Inferior parietal cortex (tissue), 1 donor: ENCODE measurements at regions not wholly inside any gene's neighbourhood (a gene's known extent, or its start where the extent isn't known, plus 50 kb on each side); places are given as distances from the start of the nearest gene placed in this dataset.

Source experiments
- DNase-seq: peaks from one replicate; pipeline ENCODE4 v3.0.0-alpha.2; 2016; ENCODE audit errors: extremely low spot score

DNA sequence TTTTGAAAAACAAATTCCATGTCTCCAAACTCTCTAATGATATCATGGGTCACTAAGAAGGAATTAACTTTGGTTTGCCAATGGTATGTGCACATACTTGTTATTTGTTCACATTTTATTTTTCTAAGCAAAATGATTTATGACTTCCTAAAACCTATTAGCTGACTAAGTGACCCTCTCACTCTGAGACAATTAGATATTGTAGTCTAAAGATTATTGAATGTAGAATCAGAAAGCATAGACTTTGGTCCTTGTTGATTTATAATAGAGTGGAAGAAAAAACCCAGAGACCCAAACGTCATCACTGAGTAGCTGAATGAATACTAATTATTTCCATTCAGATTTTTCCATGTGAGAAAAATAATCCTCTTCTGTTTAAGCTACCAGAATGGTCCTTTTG, 243.5 kb upstream of the ANO3 start:
- no peak for DNase-seq

- no peak for DNase-seq
Observed at GRCh38 chr11:26090651-26091050, 241.3 kb upstream of the ANO3 start.

GRCh38 chr11:26093206-26093605, 238.7 kb upstream of the ANO3 start:
- no peak for DNase-seq

GRCh38 chr11:26095340-26095739, 236.6 kb upstream of the ANO3 start:
- no peak for DNase-seq

- no peak for DNase-seq
Observed at GRCh38 chr11:26096451-26096850, 235.5 kb upstream of the ANO3 start.

- DNase-seq = no peak
Observed at GRCh38 chr11:26102325-26102724, 229.6 kb upstream of the ANO3 start.

DNA sequence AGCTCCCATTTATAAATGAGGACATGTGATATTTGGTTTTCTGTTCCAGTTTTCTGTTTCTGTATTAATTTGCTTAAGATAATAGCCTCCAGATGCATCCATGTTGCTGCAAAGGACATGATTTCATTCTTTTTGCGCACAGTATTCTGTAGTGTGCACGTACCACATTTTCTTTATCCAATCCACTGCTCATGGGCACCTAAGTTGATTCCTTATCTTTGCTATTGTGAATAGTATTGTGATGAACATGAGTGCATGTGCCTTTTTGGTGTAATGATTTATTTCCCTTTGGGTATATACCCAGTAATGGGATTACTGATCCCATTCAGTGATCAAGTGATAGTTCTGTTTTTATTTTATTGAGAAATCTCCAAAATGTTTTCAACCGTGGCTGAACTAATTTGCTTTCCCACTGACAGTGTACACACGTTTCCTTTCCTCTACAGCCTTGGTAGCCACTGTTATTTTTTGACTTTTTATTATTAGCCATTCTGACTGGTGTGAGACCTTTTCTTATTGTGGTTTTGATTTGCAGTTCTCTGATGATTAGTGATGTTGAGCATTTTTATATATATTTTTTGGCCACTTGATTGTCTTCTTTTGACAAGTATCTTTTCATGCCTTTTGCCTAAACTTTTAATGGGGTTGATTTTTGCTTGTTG, 226.0 kb upstream of the ANO3 start:
- DNase-seq = no peak

- no peak for DNase-seq
Observed at GRCh38 chr11:26106726-26107125, 225.2 kb upstream of the ANO3 start.

DNA sequence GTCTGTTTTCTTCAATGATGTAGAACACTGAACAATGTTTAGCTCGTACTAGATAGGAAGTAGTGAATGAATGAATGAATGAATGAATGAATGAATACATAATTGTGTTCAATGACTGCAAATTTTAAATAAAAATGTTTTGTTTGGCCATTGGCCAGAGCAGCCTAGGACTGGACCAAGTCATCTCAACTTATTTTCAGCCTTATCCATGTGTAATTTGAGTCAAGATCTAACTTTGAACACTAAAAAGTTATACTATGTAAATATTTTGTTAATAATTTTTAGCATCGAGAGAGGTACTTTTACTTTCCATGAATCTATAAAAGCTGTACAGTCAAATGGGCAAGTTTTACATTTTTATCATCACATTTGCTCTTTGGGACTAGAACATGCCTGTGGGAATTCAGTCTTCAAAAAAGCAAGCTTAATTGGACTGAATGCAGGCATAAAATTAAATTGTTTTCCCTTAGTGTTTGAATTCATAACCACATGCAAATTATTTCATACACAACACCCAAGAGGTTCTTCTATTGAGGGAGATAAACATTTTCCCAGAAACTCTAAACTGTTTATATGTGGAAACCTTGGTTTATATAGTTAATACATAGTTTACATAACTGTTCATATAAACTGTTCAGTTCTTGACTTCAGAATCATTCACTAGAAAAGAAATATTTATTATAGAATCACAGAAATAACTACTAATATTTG, 222.1 kb upstream of the ANO3 start:
- no peak for DNase-seq

GRCh38 chr11:26112264-26112663, 219.7 kb upstream of the ANO3 start:
- no peak for DNase-seq

DNA sequence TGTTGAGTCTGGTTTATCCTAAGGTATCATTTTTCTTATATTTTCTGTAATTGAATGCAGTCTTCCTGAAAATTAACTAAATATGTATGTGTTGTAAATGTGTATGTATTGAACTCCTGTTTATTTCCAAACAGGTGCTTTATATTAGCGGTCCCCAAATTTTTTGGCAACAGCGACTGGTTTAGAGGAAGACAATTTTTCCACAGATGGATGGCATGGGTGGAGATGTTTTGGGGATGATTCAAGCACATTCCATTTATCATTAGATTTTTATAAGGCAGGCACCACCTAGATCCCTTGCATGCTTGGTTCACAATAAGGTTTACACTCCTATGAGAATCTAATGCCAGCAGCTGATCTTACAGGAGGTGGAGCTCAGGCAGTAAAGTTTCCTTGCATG, 210.5 kb upstream of the ANO3 start:
- no peak for DNase-seq

DNA sequence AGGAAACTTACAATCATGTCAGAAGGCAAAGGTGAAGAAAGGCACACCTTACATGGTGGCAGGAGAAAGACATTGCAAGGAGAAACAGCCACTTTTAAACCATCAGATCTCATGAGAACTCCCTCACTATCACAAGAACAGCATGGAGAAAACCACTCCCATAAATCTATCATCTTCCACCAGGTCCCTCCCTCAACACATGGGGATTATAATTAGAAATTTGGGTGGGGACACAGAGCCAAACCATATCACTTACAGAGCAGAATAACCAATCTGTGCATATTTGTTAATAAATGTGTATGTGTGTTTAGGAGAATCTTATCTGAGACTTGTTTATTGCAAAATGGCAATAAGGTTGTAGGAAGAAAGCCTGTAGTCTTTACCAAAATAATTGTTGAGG, 205.2 kb upstream of the ANO3 start:
- no peak for DNase-seq

DNA sequence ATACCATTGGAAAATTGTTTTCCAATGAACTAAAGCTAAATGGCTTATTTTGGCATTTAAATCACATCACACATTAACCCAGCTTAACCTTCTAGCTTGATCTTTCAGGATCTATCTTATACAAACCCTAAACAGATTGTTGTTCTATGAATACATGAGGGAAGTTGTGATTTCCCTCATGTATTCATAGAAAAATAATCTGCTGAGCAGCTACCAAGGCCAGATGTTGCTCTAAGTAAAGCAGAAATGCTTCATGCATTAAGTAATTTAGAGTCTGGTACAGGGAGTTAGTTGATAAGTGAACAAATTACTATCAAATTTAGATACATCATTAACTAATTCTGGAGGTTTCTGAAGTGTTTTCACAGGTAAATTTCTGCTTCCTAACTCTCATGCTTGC, 204.6 kb upstream of the ANO3 start:
- no peak for DNase-seq

DNA sequence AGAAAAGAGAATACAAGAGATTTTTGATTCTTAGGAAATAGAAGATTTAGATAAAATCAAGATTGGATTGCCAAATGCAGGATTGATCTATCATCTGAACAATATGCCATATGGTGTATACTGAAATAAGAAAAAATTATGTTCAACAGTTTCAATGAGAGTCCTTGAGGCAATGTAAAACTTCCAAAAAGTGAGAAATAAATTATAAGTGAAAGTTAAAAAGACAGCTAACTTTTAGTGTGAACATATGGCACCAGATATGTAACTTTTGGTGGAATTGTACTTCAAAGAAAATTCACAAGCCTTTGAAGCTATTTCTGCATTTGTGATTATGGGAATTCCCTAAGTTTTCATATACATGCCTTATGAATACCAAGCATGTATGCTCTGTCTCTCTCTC, 200.5 kb upstream of the ANO3 start:
- DNase-seq = no peak

GRCh38 chr11:26134053-26134452, 197.9 kb upstream of the ANO3 start:
- DNase-seq = no peak

DNA sequence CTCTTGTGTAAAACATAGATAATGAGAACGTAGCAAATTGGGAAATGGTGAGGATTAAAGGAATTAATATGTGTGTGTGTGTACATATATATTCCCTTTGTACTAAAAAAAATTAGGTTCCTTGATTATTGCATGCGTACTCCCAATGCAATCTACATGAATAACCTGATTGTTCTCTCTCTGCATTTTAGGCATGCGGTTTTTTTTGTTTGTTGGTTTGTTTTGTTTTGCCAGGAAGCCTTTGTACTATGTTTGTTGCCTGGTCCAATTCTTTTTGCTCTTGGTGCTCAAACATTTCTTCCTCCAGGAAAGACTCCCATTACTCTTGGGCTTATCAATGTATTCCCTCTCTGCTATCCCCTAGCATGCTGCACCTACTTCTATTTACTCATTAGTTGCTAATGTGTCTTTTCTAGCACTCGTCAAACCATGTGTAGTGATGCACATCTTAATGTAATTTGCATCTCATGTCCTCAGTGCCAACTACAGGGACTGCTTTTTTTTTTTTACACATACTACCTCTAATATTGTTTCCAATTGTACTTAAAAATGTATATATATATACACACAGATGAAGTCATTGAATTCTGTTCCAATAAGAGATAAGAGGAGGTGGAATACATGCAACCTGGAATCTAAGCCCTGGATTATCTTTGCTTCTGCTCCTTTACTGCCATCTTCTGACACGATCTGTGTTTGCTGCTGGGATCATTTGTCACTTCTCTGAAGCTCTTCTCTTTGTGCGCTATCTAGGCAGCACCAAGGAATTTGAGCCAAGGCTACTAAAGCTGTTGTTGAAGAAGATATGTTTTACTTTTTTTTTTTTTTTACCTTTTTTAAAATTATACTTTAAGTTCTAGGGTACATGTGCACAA, 197.2 kb upstream of the ANO3 start:
- peak; percentile 48 for DNase-seq

GRCh38 chr11:26137651-26138050, 194.3 kb upstream of the ANO3 start:
- DNase-seq = no peak

- DNase-seq = no peak
Observed at GRCh38 chr11:26142891-26143290, 189.0 kb upstream of the ANO3 start.

DNA sequence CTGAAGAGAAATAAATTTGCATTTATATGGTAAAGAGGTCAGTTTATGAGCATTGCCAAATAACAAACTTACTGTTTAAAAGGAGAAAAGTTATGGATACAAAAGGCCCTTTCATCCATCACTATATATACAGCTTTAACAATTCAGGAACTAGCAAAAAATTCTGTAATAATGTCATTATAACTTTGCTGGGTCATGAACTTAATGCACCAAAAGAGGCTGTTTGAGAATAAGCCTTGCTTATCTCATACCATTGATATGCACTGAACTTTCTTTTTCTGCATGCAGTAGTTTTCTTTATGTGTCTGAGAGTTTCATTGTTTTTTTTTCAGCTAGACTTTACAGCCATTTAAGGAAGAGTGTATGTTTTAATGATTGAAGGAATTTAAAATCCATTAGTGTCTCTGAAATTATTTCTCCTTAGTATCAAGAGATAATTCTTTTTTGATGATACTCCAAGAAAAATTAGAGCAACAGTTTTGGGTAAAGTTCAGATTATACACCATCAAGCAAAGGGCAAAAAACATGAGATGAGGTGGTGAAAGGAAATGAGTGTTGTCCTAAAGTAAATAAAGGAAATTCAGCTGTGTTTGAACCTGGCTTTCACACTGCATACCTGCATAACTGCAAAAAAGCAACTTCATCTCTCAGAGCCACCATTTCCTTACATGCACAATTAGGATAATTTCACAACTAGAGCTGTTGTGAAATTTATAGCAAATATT, 188.2 kb upstream of the ANO3 start:
- no peak for DNase-seq

DNA sequence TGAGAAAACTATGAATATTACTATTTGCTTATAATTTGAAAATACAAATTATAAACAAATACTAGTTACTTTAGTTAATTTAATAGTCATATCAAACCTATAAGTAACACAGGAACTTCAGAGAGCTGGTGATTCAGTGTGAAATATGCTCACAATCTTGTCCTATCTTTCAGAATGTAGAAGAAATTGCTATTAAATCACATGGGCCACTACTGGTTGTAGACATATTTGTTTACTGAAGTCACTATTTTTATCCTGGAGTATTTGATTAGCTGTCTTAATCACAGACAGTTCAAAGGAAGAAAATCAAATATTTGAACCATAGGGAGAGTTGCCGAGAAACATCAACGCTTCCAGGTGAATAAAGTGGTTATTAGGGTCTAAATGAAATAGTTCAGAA, 187.6 kb upstream of the ANO3 start:
- no peak for DNase-seq

GRCh38 chr11:26144911-26145310, 187.0 kb upstream of the ANO3 start:
- no peak for DNase-seq

- no peak for DNase-seq
Observed at GRCh38 chr11:26149585-26149984, 182.3 kb upstream of the ANO3 start.
